Neural cell (in vitro differentiated cells): ENCODE measurements at regions not wholly inside any gene's neighbourhood (a gene's known extent, or its start where the extent isn't known, plus 50 kb on each side); places are given as distances from the start of the nearest gene placed in this dataset.

Experiments used
- H2AFZ ChIP-seq: fragments of 200-600, 300-800 bp; sonication (generic), shearing (Covaris generic); 2 replicates; pipeline ENCODE4 v1.6.0; 2014; ENCODE audit warnings: low read depth, mild to moderate bottlenecking, antibody characterized with exemption, low read length, moderate library complexity
- H3F3A ChIP-seq: fragments of 200-600 bp; shearing (Covaris generic); 2 replicates; pipeline ENCODE4 v1.6.1; 2016; ENCODE audit warnings: mild to moderate bottlenecking, moderate library complexity, mixed read lengths, antibody characterized with exemption, low read length; ENCODE audit not compliant: insufficient read depth, poor library complexity, severe bottlenecking
- H3K27ac ChIP-seq: fragments of 200-600, 300-800 bp; sonication (generic), shearing (Covaris generic); 2 replicates; pipeline ENCODE4 v1.5.1; 2014; ENCODE audit warnings: mild to moderate bottlenecking, low read length, moderate library complexity
- H3K27me3 ChIP-seq: fragments of 300-800, 200-600 bp; sonication (generic), shearing (Covaris generic); 2 replicates; pipeline ENCODE4 v1.6.0; 2014; ENCODE audit warnings: mild to moderate bottlenecking, low read depth, low read length, moderate library complexity; ENCODE audit not compliant: insufficient read depth
- H3K36me3 ChIP-seq: fragments of 300-800, 200-600 bp; sonication (generic), shearing (Covaris generic); 2 replicates; pipeline ENCODE4 v1.5.1; 2014; ENCODE audit warnings: mild to moderate bottlenecking, antibody characterized with exemption, low read length, moderate library complexity; ENCODE audit not compliant: insufficient read depth
- H3K4me2 ChIP-seq: fragments of 300-800, 200-600 bp; sonication (generic), shearing (Covaris generic); 2 replicates; pipeline ENCODE4 v1.6.0; 2014; ENCODE audit warnings: mild to moderate bottlenecking, low read length
- H3K4me3 ChIP-seq: fragments of 300-800, 200-600 bp; sonication (generic), shearing (Covaris generic); 2 replicates; pipeline ENCODE4 v1.5.1; 2014; ENCODE audit warnings: mild to moderate bottlenecking, low read length, moderate library complexity
- H3K79me2 ChIP-seq: fragments of 200-600 bp; shearing (Covaris generic); replicated peaks from 2 replicates; pipeline ENCODE4 v1.6.0; 2014; ENCODE audit warnings: mild to moderate bottlenecking, low read length, moderate library complexity; ENCODE audit not compliant: insufficient read depth
- H3K9ac ChIP-seq: fragments of 300-800, 200-600 bp; sonication (generic), shearing (Covaris generic); 2 replicates; pipeline ENCODE4 v1.6.1; 2016; ENCODE audit warnings: mild to moderate bottlenecking, low read length, mixed read lengths
- H3K9me2 ChIP-seq: fragments of 200-600 bp; shearing (Covaris generic); 2 replicates; pipeline ENCODE4 v1.6.1; 2016; ENCODE audit warnings: mild to moderate bottlenecking, low read length, mixed read lengths; ENCODE audit not compliant: insufficient read depth
- H3K9me3 ChIP-seq: fragments of 200-600, 300-800 bp; sonication (generic), shearing (Covaris generic); 2 replicates; pipeline ENCODE4 v1.6.1; 2016; ENCODE audit warnings: mild to moderate bottlenecking, mixed run types, low read length, moderate library complexity, mixed read lengths
- H4K20me1 ChIP-seq: fragments of 200-600 bp; shearing (Covaris generic); 2 replicates; pipeline ENCODE4 v1.6.1; 2016; ENCODE audit warnings: mild to moderate bottlenecking, mixed run types; ENCODE audit not compliant: insufficient read depth
- CTCF ChIP-seq: fragments of 450-650 bp; IDR thresholded peaks from 2 replicates; pipeline ENCODE4 v1.5.1; 2014; ENCODE audit warnings: antibody characterized with exemption, mild to moderate bottlenecking, moderate library complexity; ENCODE audit not compliant: poor library complexity, severe bottlenecking
- EP300 ChIP-seq: fragments of 450-650 bp; conservative IDR thresholded peaks from 2 replicates; pipeline ENCODE4 v1.6.1; 2014; ENCODE audit warnings: antibody characterized with exemption, mild to moderate bottlenecking, moderate library complexity; ENCODE audit not compliant: poor library complexity, severe bottlenecking
- EZH2 ChIP-seq: fragments of 200-600, 300-800 bp; shearing (Covaris generic), sonication (generic); IDR thresholded peaks from 2 replicates; pipeline ENCODE4 v1.6.1; 2014; ENCODE audit warnings: antibody characterized with exemption, low read length, borderline replicate concordance, mild to moderate bottlenecking; ENCODE audit not compliant: insufficient read depth, poor library complexity, severe bottlenecking
- MXI1 ChIP-seq: fragments of 450-650 bp; conservative IDR thresholded peaks from 2 replicates; pipeline ENCODE4 v1.6.1; 2014; ENCODE audit warnings: antibody characterized with exemption, mild to moderate bottlenecking; ENCODE audit not compliant: poor library complexity, severe bottlenecking
- POLR2AphosphoS5 ChIP-seq: IDR thresholded peaks from 2 replicates; pipeline ENCODE4 v1.6.1; 2012
- RAD21 ChIP-seq: fragments of 450-650 bp; conservative IDR thresholded peaks from 2 replicates; pipeline ENCODE4 v1.6.1; 2014; ENCODE audit warnings: antibody characterized with exemption, mild to moderate bottlenecking, moderate library complexity
- REST ChIP-seq: IDR thresholded peaks from 2 replicates; pipeline ENCODE4 v1.6.1; 2012; ENCODE audit warnings: borderline replicate concordance
- SMC3 ChIP-seq: fragments of 450-650 bp; conservative IDR thresholded peaks from 2 replicates; pipeline ENCODE4 v1.6.1; 2014; ENCODE audit warnings: antibody characterized with exemption, mild to moderate bottlenecking, moderate library complexity; ENCODE audit not compliant: poor library complexity
- TAF1 ChIP-seq: IDR thresholded peaks from 2 replicates; pipeline ENCODE4 v1.6.1; 2012; ENCODE audit warnings: low read depth

DNA sequence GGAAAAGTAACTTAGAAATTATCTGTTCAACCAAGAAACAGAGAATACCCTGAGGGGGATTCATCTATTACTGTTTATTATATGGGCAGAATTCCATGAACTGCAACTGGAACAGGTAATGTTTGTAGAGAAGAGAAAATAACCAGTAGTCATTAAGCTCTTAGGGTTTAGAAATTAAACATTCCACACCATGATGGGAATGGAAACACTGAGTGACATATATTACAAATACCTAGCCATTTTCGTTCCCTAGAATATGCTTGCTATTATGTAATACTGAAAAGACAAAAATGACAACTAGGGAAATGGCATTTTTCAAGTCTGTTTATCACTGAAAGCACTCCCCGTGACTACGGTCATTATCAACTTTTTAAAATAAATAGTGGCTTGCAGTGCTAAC is 1007.4 kb downstream of the GATA3 start:
- H3K27ac ChIP-seq: no peak overlapping the region
- no peak for TF ChIP-seq EZH2
- no peak for TF ChIP-seq EP300
- no peak for TF ChIP-seq TAF1
- no peak for TF ChIP-seq POLR2AphosphoS5
- TF ChIP-seq REST: no peak
- TF ChIP-seq RAD21: no peak
- no peak for TF ChIP-seq SMC3
- TF ChIP-seq CTCF: no peak
- TF ChIP-seq MXI1: no peak
- no peaks in the 10 kb centered on the region for H3K36me3 ChIP-seq
- H3F3A ChIP-seq: no peaks in the 10 kb centered on the region
- H3K9me3 ChIP-seq: no peaks in the 10 kb centered on the region
- no peak overlapping the region for H2AFZ ChIP-seq
- H3K4me2 ChIP-seq: no peak overlapping the region
- no peaks in the 10 kb centered on the region for H3K27me3 ChIP-seq
- H4K20me1 ChIP-seq: no peaks in the 10 kb centered on the region
- H3K9ac ChIP-seq: no peak overlapping the region
- no peaks in the 10 kb centered on the region for H3K79me2 ChIP-seq
- H3K4me3 ChIP-seq: no peak overlapping the region
- no peaks in the 10 kb centered on the region for H3K9me2 ChIP-seq

DNA sequence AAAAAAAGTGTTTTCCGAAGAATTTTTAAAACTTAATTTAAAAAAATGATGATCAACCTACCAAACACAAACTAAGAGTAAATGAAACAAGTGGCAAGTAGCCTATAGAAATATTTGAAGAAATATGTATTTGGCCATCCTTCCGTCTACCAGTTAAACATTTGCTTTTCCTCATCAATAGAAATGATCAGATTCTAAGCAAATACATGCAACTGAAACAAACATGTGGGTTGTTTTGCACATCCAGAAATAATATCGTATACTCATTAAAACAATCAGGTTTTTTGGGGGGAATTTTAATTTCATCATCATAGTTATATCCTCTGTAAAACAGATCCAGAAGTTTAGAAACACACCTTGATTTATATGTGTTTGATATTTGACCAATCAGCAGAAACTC is 1011.7 kb downstream of the GATA3 start:
- H3F3A ChIP-seq: no peaks in the 10 kb centered on the region
- no peak overlapping the region for H3K4me2 ChIP-seq
- no peak overlapping the region for H3K27ac ChIP-seq
- no peaks in the 10 kb centered on the region for H3K9me2 ChIP-seq
- no peak overlapping the region for H3K4me3 ChIP-seq
- no peaks in the 10 kb centered on the region for H3K79me2 ChIP-seq
- H3K36me3 ChIP-seq: no peaks in the 10 kb centered on the region
- H3K9me3 ChIP-seq: no peaks in the 10 kb centered on the region
- H3K27me3 ChIP-seq: no peaks in the 10 kb centered on the region
- H4K20me1 ChIP-seq: no peaks in the 10 kb centered on the region
- no peak overlapping the region for H3K9ac ChIP-seq
- TF ChIP-seq POLR2AphosphoS5 (no peak), SMC3 (no peak), EP300 (no peak), REST (no peak), CTCF (no peak), TAF1 (no peak), EZH2 (no peak), RAD21 (no peak), MXI1 (no peak)
- H2AFZ ChIP-seq: no peak overlapping the region
